ENCODE measurements at regions not wholly inside any gene's neighbourhood (a gene's known extent, or its start where the extent isn't known, plus 50 kb on each side); places are given as distances from the start of the nearest gene placed in this dataset.

GRCh38 chr1:54486907-54487306 lies 61.1 kb upstream of the ACOT11 start:
- Histone ChIP-seq H3K27me3 (ENCODE audit: control insufficient read depth, insufficient read depth, low read length) (no peaks in the 10 kb centered on the region), H3K36me3 (ENCODE audit: control insufficient read depth, insufficient read depth, low read length) (no peaks in the 10 kb centered on the region), H3K27ac (ENCODE audit: low read length) (peak overlapping the region; percentile 89), H3K4me3 (ENCODE audit: low read depth in 2 of 2, low read length in 2 of 2) (no peak overlapping the region), H3K4me1 (ENCODE audit: control insufficient read depth, insufficient read depth, low read length) (peaks cover 18% of the 10 kb centered on the region), H3K9me3 (ENCODE audit: control insufficient read depth, insufficient read depth, low read depth, low read length) (no peaks in the 10 kb centered on the region)
- ATAC-seq (no peak), DNase-seq (ENCODE audit: low read depth, low spot score) (no peak)
- no TSS peak for BruUV-seq (replicated peaks)
- CTCF ChIA-PET: no interaction called here
- intact Hi-C loops (cut with micrococcal nuclease; ENCODE audit: unreplicated experiment): loop anchor here (5.0 kb wide), 1 partner anchor 175 kb away; no protein-coding TSS in a partner anchor
- TF ChIP-seq POLR2AphosphoS5 (IDR thresholded peaks at IDR 0.05; ENCODE audit: low read depth, low read length) (no peak), SIN3A (IDR thresholded peaks at IDR 0.05; ENCODE audit: borderline replicate concordance, insufficient read depth, low read depth, low read length) (no peak), TCF7L2 (IDR thresholded peaks at IDR 0.05; ENCODE audit: low read depth, low read length) (no peak), CTCF (IDR thresholded peaks at IDR 0.05) (no peak)
- TF ChIP-seq, protein P1, sequence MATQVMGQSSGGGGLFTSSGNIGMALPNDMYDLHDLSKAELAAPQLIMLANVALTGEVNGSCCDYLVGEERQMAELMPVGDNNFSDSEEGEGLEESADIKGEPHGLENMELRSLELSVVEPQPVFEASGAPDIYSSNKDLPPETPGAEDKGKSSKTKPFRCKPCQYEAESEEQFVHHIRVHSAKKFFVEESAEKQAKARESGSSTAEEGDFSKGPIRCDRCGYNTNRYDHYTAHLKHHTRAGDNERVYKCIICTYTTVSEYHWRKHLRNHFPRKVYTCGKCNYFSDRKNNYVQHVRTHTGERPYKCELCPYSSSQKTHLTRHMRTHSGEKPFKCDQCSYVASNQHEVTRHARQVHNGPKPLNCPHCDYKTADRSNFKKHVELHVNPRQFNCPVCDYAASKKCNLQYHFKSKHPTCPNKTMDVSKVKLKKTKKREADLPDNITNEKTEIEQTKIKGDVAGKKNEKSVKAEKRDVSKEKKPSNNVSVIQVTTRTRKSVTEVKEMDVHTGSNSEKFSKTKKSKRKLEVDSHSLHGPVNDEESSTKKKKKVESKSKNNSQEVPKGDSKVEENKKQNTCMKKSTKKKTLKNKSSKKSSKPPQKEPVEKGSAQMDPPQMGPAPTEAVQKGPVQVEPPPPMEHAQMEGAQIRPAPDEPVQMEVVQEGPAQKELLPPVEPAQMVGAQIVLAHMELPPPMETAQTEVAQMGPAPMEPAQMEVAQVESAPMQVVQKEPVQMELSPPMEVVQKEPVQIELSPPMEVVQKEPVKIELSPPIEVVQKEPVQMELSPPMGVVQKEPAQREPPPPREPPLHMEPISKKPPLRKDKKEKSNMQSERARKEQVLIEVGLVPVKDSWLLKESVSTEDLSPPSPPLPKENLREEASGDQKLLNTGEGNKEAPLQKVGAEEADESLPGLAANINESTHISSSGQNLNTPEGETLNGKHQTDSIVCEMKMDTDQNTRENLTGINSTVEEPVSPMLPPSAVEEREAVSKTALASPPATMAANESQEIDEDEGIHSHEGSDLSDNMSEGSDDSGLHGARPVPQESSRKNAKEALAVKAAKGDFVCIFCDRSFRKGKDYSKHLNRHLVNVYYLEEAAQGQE (IDR thresholded peaks at IDR 0.05; ENCODE audit: insufficient read depth in 1 of 2, low read depth in 2 of 2, low read length in 1 of 2): no peak
- POLR2A ChIA-PET: interaction anchor here (0.6 kb wide), 1 partner anchor 304 kb away, joined by 5 read pairs; no protein-coding TSS in a partner anchor
- in situ Hi-C loops (cut with HindIII; ENCODE audit: low pct_unique_long_range_greater_than_20kb, low sequenced_read_pairs): no loop called here

- Histone ChIP-seq H3K4me3 (ENCODE audit: low read depth in 2 of 2, low read length in 2 of 2) (no peak overlapping the region), H3K27ac (ENCODE audit: low read length) (no peak overlapping the region), H3K4me1 (ENCODE audit: control insufficient read depth, insufficient read depth, low read length) (peaks cover 18% of the 10 kb centered on the region), H3K9me3 (ENCODE audit: control insufficient read depth, insufficient read depth, low read depth, low read length) (no peaks in the 10 kb centered on the region), H3K27me3 (ENCODE audit: control insufficient read depth, insufficient read depth, low read length) (no peaks in the 10 kb centered on the region), H3K36me3 (ENCODE audit: control insufficient read depth, insufficient read depth, low read length) (no peaks in the 10 kb centered on the region)
- no peak for DNase-seq (ENCODE audit: low read depth, low spot score)
- intact Hi-C loops (cut with micrococcal nuclease; ENCODE audit: unreplicated experiment) (loop anchor here (5.0 kb wide), 1 partner anchor 173 kb away; no protein-coding TSS in a partner anchor), in situ Hi-C loops (cut with HindIII; ENCODE audit: low pct_unique_long_range_greater_than_20kb, low sequenced_read_pairs) (no loop called here)
- TF ChIP-seq SIN3A (IDR thresholded peaks at IDR 0.05; ENCODE audit: borderline replicate concordance, insufficient read depth, low read depth, low read length): no peak
- no peak for TF ChIP-seq POLR2AphosphoS5 (IDR thresholded peaks at IDR 0.05; ENCODE audit: low read depth, low read length)
- TF ChIP-seq, protein P1 (IDR thresholded peaks at IDR 0.05; ENCODE audit: insufficient read depth in 1 of 2, low read depth in 2 of 2, low read length in 1 of 2): no peak
- ATAC-seq: no peak
- POLR2A ChIA-PET: no interaction called here
- no TSS peak for BruUV-seq (replicated peaks)
- CTCF ChIA-PET: no interaction called here
Measured at GRCh38 chr1:54485416-54485815, 62.6 kb upstream of the ACOT11 start.

Data from Panc1 (cell line).